Ovary (tissue), 3 donors: ENCODE measurements at regions not wholly inside any gene's neighbourhood (a gene's known extent, or its start where the extent isn't known, plus 50 kb on each side); places are given as distances from the start of the nearest gene placed in this dataset.
"Not testable (repeated sequence)": the region's sequence is repeated elsewhere in the genome, so short reads cannot be mapped to it uniquely, and the experiment has no call there.

Experiments
- CTCF ChIP-seq, 3 donors: fragments of 450-650 bp in 2 of 3; fragments of 200-600 bp in 1 of 3; IDR thresholded peaks; one replicate each; pipeline versions ENCODE4 v1.5.1 to v1.8.0; 2016 to 2022; ENCODE audit warnings: antibody characterized with exemption in 3 of 3, mild to moderate bottlenecking in 1 of 3
- EP300 ChIP-seq: sonication (generic); formaldehyde crosslinking; IDR thresholded peaks from one replicate; pipeline ENCODE4 v1.6.1; 2017; ENCODE audit warnings: antibody characterized with exemption
- POLR2A ChIP-seq: fragments of 450-650 bp; IDR thresholded peaks from one replicate; pipeline ENCODE4 v1.6.1; 2017; ENCODE audit warnings: antibody characterized with exemption, mild to moderate bottlenecking, moderate library complexity
- donor health status: DM: no; HTN: no; CAD: no.

DNA sequence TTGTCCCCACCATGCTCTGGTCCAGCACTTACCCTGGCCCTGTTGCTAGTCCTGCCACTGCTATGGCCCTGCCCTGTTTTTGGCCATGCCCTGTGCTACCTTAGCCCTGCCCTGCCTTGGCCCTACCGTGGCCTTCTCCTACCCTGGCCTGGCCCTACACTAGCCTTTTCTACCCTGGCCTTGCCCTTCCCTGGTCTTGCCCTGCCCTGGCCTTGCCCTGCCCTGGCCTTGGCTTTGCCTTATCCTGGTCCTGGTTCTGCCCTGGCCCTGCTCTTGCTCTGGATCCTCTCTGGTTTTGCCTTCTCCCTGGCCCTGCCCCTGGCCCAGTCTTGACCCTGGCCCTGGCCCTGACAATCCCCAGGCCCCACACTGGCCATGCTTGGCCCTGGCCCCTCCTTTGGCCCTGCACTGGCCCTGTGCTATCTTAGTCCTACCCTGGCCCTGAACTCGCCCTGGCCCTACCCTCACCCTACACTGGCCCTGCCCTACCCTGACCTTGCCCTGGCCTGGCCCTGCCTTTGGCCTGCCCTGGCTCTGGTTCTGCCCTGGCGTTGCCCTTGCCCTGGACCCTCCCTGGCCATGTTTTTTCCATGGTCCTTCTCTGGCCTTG is 235.0 kb downstream of the GOLGA6L6 start:
- not testable (repeated sequence) for TF ChIP-seq POLR2A; CTCF (IDR thresholded peaks at IDR 0.05); EP300
